Activated CD8-positive, alpha-beta T cell treated with anti-CD3 and anti-CD28 coated beads for 36 hours (primary cell): ENCODE measurements at regions not wholly inside any gene's neighbourhood (a gene's known extent, or its start where the extent isn't known, plus 50 kb on each side); places are given as distances from the start of the nearest gene placed in this dataset.

ENCODE experiments used
- ATAC-seq: fragments of 200-7000 bp; cut with Tn5 transposase; one replicate; pipeline ENCODE4 v1.10.0; 2021; ENCODE audit warnings: mild to moderate bottlenecking, moderate library complexity
- CTCF ChIA-PET: fragments of 350-600 bp; sonication (Branson Sonifier 250); formaldehyde crosslinking; loops from one replicate; lab custom pipeline; 2021; ENCODE audit warnings: antibody characterized with exemption; lab: Charles Lee
- POLR2A ChIA-PET: fragments of 350-600 bp; sonication (Branson Sonifier 250); formaldehyde crosslinking; loops from one replicate; lab custom pipeline; 2021; ENCODE audit warnings: antibody characterized with exemption; lab: Charles Lee
- DNase-seq: peaks from one replicate; pipeline ENCODE4 v3.0.0-alpha.2; 2020
- H3K27ac Mint-ChIP-seq: one replicate; pipeline ENCODE4 v1.8.0; 2021; ENCODE audit warnings: mild to moderate bottlenecking, mixed read lengths
- H3K27me3 Mint-ChIP-seq: one replicate; pipeline ENCODE4 v1.8.0; 2021; ENCODE audit warnings: mixed read lengths
- H3K36me3 Mint-ChIP-seq: one replicate; pipeline ENCODE4 v1.8.0; 2021; ENCODE audit warnings: low read depth, mixed read lengths
- H3K4me1 Mint-ChIP-seq: one replicate; pipeline ENCODE4 v1.8.0; 2021; ENCODE audit warnings: low read depth, mixed read lengths
- H3K4me3 Mint-ChIP-seq: one replicate; pipeline ENCODE4 v1.8.0; 2021; ENCODE audit warnings: mild to moderate bottlenecking, moderate library complexity, mixed read lengths
- H3K9me3 Mint-ChIP-seq: one replicate; pipeline ENCODE4 v1.8.0; 2021; ENCODE audit warnings: mixed read lengths
- CTCF ChIP-seq: fragments of 200-600 bp; IDR thresholded peaks from one replicate; pipeline ENCODE4 v1.8.0; 2022; ENCODE audit warnings: antibody characterized with exemption, mild to moderate bottlenecking
- intact Hi-C: fragments of 100-400 bp; cut with micrococcal nuclease; formaldehyde crosslinking; loops from one replicate; pipeline ENCODE4 v1.10.0; 2022

GRCh38 chr6:138576313-138576712 is 77.0 kb upstream of the NHSL1 start:
- H3K36me3 Mint-ChIP-seq: no peaks in the 10 kb centered on the region
- peaks cover 7% of the 10 kb centered on the region for H3K4me1 Mint-ChIP-seq
- intact Hi-C loops: no loop called here
- ATAC-seq (no peak), DNase-seq (no peak)
- no peaks in the 10 kb centered on the region for H3K27me3 Mint-ChIP-seq
- no peaks in the 10 kb centered on the region for H3K9me3 Mint-ChIP-seq
- CTCF ChIA-PET: interaction anchor here (2.2 kb wide), 1 partner anchor 12 kb away, joined by 8 read pairs; no protein-coding TSS in a partner anchor
- no peak overlapping the region for H3K4me3 Mint-ChIP-seq
- H3K27ac Mint-ChIP-seq: no peak overlapping the region
- TF ChIP-seq CTCF: no peak
- POLR2A ChIA-PET: interaction anchor here (1.0 kb wide), 1 partner anchor 11 kb away, joined by 3 read pairs; no protein-coding TSS in a partner anchor

GRCh38 chr6:138577151-138577915 is 78.0 kb upstream of the NHSL1 start:
- ChIA-PET POLR2A (no interaction called here), CTCF (interaction anchor here (1.7 kb wide), 1 partner anchor 11 kb away, joined by 9 read pairs; no protein-coding TSS in a partner anchor)
- Mint-ChIP-seq H3K36me3 (no peaks in the 10 kb centered on the region), H3K4me1 (peaks cover 5% of the 10 kb centered on the region), H3K27me3 (no peaks in the 10 kb centered on the region), H3K27ac (no peak overlapping the region), H3K9me3 (no peaks in the 10 kb centered on the region), H3K4me3 (no peak overlapping the region)
- ATAC-seq (peak; percentile 55), DNase-seq (peak; percentile 28)
- TF ChIP-seq CTCF: no peak
- intact Hi-C loops: no loop called here

- intact Hi-C loops: no loop called here
- ChIA-PET POLR2A (no interaction called here), CTCF (interaction anchor here (0.7 to 1.2 kb wide), 4 partner anchors 8 to 186 kb away, joined by 3 read pairs; no protein-coding TSS in a partner anchor)
- H3K4me1 Mint-ChIP-seq: peaks cover 5% of the 10 kb centered on the region
- no peaks in the 10 kb centered on the region for H3K27me3 Mint-ChIP-seq
- H3K4me3 Mint-ChIP-seq: no peak overlapping the region
- ATAC-seq (no peak), DNase-seq (no peak)
- no peak for TF ChIP-seq CTCF
- H3K9me3 Mint-ChIP-seq: no peaks in the 10 kb centered on the region
- H3K36me3 Mint-ChIP-seq: no peaks in the 10 kb centered on the region
- H3K27ac Mint-ChIP-seq: no peak overlapping the region
These were observed 80.7 kb upstream of the NHSL1 start for GRCh38 chr6:138580040-138580439.

- H3K36me3 Mint-ChIP-seq: no peaks in the 10 kb centered on the region
- no peak overlapping the region for H3K27ac Mint-ChIP-seq
- no peak overlapping the region for H3K4me3 Mint-ChIP-seq
- H3K9me3 Mint-ChIP-seq: no peaks in the 10 kb centered on the region
- intact Hi-C loops: no loop called here
- H3K4me1 Mint-ChIP-seq: peaks cover 5% of the 10 kb centered on the region
- TF ChIP-seq CTCF: no peak
- CTCF ChIA-PET: interaction anchor here (0.9 to 1.2 kb wide), 3 partner anchors 8 to 185 kb away, joined by 3 read pairs; no protein-coding TSS in a partner anchor
- ATAC-seq: no peak
- POLR2A ChIA-PET: no interaction called here
- no peak for DNase-seq
- H3K27me3 Mint-ChIP-seq: no peaks in the 10 kb centered on the region
These were observed 81.5 kb upstream of the NHSL1 start for GRCh38 chr6:138580801-138581200.

- Mint-ChIP-seq H3K9me3 (no peaks in the 10 kb centered on the region), H3K4me1 (no peaks in the 10 kb centered on the region), H3K27me3 (no peaks in the 10 kb centered on the region), H3K27ac (no peak overlapping the region), H3K36me3 (no peaks in the 10 kb centered on the region), H3K4me3 (no peak overlapping the region)
- no peak for DNase-seq
- CTCF ChIA-PET: no interaction called here
- TF ChIP-seq CTCF: no peak
- POLR2A ChIA-PET: interaction anchor here (0.7 kb wide), 1 partner anchor 75 kb away, joined by 3 read pairs; no protein-coding TSS in a partner anchor
- intact Hi-C loops: no loop called here
- ATAC-seq: no peak
These were observed 83.3 kb upstream of the NHSL1 start for GRCh38 chr6:138582573-138582972.
